ENCODE measurements at regions not wholly inside any gene's neighbourhood (a gene's known extent, or its start where the extent isn't known, plus 50 kb on each side); places are given as distances from the start of the nearest gene placed in this dataset.

DNA sequence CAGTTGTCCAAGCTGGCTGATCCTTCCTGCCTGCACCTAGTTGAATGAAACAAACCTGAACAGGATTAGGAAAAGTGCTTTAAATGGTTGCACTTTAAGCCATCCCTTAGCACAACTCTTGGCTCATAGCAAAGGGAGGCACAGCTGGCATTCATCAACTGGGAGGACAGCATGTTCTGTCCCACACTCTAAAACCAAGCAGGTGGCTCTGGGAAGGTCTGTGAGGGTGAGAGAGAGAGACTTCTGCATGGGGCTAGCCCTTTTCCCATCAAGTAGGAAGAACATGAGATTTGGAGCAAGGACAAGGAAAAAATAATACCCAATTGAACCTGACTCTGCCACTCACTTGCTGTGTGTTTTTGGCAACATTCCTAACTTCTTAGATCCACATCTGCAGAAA is 140.9 kb upstream of the CCL2 start:
- TF ChIP-seq POLR2AphosphoS5 (IDR thresholded peaks at IDR 0.05) (no peak), CTCF (IDR thresholded peaks at IDR 0.05) (no peak), POLR2A (IDR thresholded peaks at IDR 0.05) (no peak)
